Osteoblast (primary cell): ENCODE measurements at regions not wholly inside any gene's neighbourhood (a gene's known extent, or its start where the extent isn't known, plus 50 kb on each side); places are given as distances from the start of the nearest gene placed in this dataset.

Experiments
- DNase-seq: peaks from one replicate; pipeline ENCODE4 v3.0.0; 2011; ENCODE audit warnings: low spot score, mixed read lengths; ENCODE audit not compliant: insufficient read length; ENCODE audit errors: missing footprints
- H2AFZ ChIP-seq: 2 replicates; pipeline ENCODE4 v1.6.0; 2011; ENCODE audit warnings: mild to moderate bottlenecking, low read length
- H3K27ac ChIP-seq: 2 replicates; pipeline ENCODE4 v1.5.1; 2011; ENCODE audit warnings: mild to moderate bottlenecking, low read depth, low read length, moderate library complexity
- H3K27me3 ChIP-seq: 2 replicates; pipeline ENCODE4 v1.6.0; 2012; ENCODE audit warnings: mild to moderate bottlenecking, control low read depth, inconsistent platforms, low read length, moderate library complexity; ENCODE audit not compliant: insufficient read depth
- H3K36me3 ChIP-seq: 2 replicates; pipeline ENCODE4 v1.5.1; 2011; ENCODE audit warnings: mild to moderate bottlenecking, low read length, control low read depth, moderate library complexity; ENCODE audit not compliant: insufficient read depth
- H3K4me1 ChIP-seq: 2 replicates; pipeline ENCODE4 v1.5.1; 2011; ENCODE audit warnings: mild to moderate bottlenecking, low read length, control low read depth, moderate library complexity; ENCODE audit not compliant: insufficient read depth
- H3K4me2 ChIP-seq: 2 replicates; pipeline ENCODE4 v1.6.0; 2011; ENCODE audit warnings: mild to moderate bottlenecking, low read length; ENCODE audit not compliant: insufficient read depth
- H3K4me3 ChIP-seq: fragments of 200-600 bp; sonication (generic); 3 replicates; pipeline ENCODE4 v1.5.1; 2012; ENCODE audit warnings: mild to moderate bottlenecking, low read length, inconsistent platforms; ENCODE audit not compliant: insufficient read depth
- H3K79me2 ChIP-seq: 2 replicates; pipeline ENCODE4 v1.6.0; 2012; ENCODE audit warnings: mild to moderate bottlenecking, low read length, control low read depth, inconsistent platforms; ENCODE audit not compliant: insufficient read depth
- H3K9me3 ChIP-seq: 2 replicates; pipeline ENCODE4 v1.5.1; 2011; ENCODE audit warnings: low read depth, low read length, control low read depth
- H4K20me1 ChIP-seq: 2 replicates; pipeline ENCODE4 v1.6.0; 2012; ENCODE audit warnings: mild to moderate bottlenecking, low read length, control low read depth; ENCODE audit not compliant: insufficient read depth
- TF ChIP-seq, protein P1 (sequence below): IDR thresholded peaks from 2 replicates; pipeline ENCODE4 v1.5.1; 2011; ENCODE audit warnings: mild to moderate bottlenecking, low read depth, low read length, moderate library complexity; ENCODE audit errors: extremely low read depth

DNA sequence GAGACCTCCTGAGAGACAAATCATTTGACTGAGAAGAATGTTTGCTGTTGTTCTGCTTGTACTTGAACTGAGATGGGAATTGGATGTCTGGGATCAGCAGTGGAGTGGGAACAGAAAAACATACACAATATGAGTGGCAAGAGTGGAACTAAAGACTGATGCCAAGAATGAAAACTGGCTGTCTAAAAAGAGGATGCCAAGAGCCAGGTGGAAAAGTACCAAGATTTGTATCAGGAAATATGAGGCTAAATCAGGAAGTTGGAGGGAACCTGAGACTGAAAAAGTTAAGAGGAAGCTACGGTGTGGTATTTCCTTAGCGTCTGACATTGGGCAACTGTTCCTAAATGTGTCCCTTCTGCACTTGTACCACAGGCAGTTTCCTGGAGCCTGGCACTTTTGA, 440.9 kb upstream of the CELF4 start:
- no peak for DNase-seq
- no peaks in the 10 kb centered on the region for H3K9me3 ChIP-seq
- H3K79me2 ChIP-seq, result no peaks in the 10 kb centered on the region
- TF ChIP-seq, protein P1, sequence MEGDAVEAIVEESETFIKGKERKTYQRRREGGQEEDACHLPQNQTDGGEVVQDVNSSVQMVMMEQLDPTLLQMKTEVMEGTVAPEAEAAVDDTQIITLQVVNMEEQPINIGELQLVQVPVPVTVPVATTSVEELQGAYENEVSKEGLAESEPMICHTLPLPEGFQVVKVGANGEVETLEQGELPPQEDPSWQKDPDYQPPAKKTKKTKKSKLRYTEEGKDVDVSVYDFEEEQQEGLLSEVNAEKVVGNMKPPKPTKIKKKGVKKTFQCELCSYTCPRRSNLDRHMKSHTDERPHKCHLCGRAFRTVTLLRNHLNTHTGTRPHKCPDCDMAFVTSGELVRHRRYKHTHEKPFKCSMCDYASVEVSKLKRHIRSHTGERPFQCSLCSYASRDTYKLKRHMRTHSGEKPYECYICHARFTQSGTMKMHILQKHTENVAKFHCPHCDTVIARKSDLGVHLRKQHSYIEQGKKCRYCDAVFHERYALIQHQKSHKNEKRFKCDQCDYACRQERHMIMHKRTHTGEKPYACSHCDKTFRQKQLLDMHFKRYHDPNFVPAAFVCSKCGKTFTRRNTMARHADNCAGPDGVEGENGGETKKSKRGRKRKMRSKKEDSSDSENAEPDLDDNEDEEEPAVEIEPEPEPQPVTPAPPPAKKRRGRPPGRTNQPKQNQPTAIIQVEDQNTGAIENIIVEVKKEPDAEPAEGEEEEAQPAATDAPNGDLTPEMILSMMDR, result no peak
- H4K20me1 ChIP-seq, result no peaks in the 10 kb centered on the region
- no peaks in the 10 kb centered on the region for H3K27me3 ChIP-seq
- no peak overlapping the region for H3K4me3 ChIP-seq
- H2AFZ ChIP-seq, result no peak overlapping the region
- H3K4me1 ChIP-seq, result no peaks in the 10 kb centered on the region
- H3K4me2 ChIP-seq, result no peak overlapping the region
- H3K36me3 ChIP-seq, result no peaks in the 10 kb centered on the region
- no peak overlapping the region for H3K27ac ChIP-seq

- no peaks in the 10 kb centered on the region for H4K20me1 ChIP-seq
- no peak overlapping the region for H3K4me3 ChIP-seq
- H2AFZ ChIP-seq, result no peak overlapping the region
- H3K36me3 ChIP-seq, result no peaks in the 10 kb centered on the region
- H3K79me2 ChIP-seq, result no peaks in the 10 kb centered on the region
- no peak overlapping the region for H3K27ac ChIP-seq
- H3K4me1 ChIP-seq, result no peaks in the 10 kb centered on the region
- no peak for DNase-seq
- no peak overlapping the region for H3K4me2 ChIP-seq
- TF ChIP-seq, protein P1, result no peak
- no peaks in the 10 kb centered on the region for H3K27me3 ChIP-seq
- no peaks in the 10 kb centered on the region for H3K9me3 ChIP-seq
Measured at GRCh38 chr18:37997695-37998094, 432.1 kb upstream of the CELF4 start.

GRCh38 chr18:37987901-37988300, 422.3 kb upstream of the CELF4 start:
- no peaks in the 10 kb centered on the region for H3K27me3 ChIP-seq

DNA sequence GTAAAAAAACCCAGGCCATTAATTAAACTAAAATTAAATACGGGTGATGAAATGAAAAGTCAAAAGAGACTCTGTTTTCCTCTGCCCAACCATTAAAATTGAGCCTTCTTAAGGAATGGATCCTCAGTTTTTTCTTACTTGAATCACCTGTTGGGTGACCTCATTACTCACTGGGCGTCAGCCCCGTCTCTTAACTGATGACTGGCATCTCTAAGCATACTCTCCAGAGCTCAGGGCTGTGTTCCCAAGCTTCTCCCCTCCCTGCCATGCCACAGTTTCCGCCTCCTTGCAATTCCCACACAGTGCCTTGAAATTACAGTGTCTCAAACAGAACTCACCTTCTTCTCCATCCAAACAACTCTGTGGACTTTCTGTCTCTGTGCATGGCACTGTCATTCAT, 421.1 kb upstream of the CELF4 start:
- Histone ChIP-seq H3K4me2 (no peak overlapping the region), H4K20me1 (no peaks in the 10 kb centered on the region), H3K27me3 (no peaks in the 10 kb centered on the region), H3K36me3 (no peaks in the 10 kb centered on the region), H3K4me1 (no peaks in the 10 kb centered on the region), H3K4me3 (no peak overlapping the region), H3K27ac (no peak overlapping the region), H3K79me2 (no peaks in the 10 kb centered on the region), H2AFZ (no peak overlapping the region), H3K9me3 (no peaks in the 10 kb centered on the region)
- DNase-seq, result no peak
- TF ChIP-seq, protein P1, result no peak

More at GRCh38 chr18:37987901-37988300, 422.3 kb upstream of the CELF4 start:
- no peak for DNase-seq
- Histone ChIP-seq H2AFZ (no peak overlapping the region), H3K79me2 (no peaks in the 10 kb centered on the region), H3K27ac (no peak overlapping the region), H4K20me1 (no peaks in the 10 kb centered on the region), H3K4me3 (no peak overlapping the region), H3K9me3 (no peaks in the 10 kb centered on the region), H3K36me3 (no peaks in the 10 kb centered on the region), H3K4me1 (no peaks in the 10 kb centered on the region), H3K4me2 (no peak overlapping the region)
- TF ChIP-seq, protein P1, result no peak
